Activated CD4-positive, CD25-positive, alpha-beta regulatory T cell treated with anti-CD3 and anti-CD28 coated beads, Interleukin-2, amount 50 U/mL, for 24 hours (primary cell): ENCODE measurements at regions not wholly inside any gene's neighbourhood (a gene's known extent, or its start where the extent isn't known, plus 50 kb on each side); places are given as distances from the start of the nearest gene placed in this dataset.

Experiments
- ATAC-seq, 2 donors: fragments of 150-1000 bp; cut with Tn5 transposase; one replicate each; pipeline ENCODE4 v1.10.0; 2021; ENCODE audit warnings: mild to moderate bottlenecking in 1 of 2, moderate library complexity in 1 of 2

- ATAC-seq = peak; percentile 46 to 59
Observed at GRCh38 chr3:42345811-42346210, 64.6 kb downstream of the LYZL4 start.

GRCh38 chr3:42340466-42340865 is 69.9 kb downstream of the LYZL4 start:
- ATAC-seq = no peak

- no peak for ATAC-seq
Observed at GRCh38 chr3:42339321-42339720, 71.1 kb downstream of the LYZL4 start.

- ATAC-seq = no peak
Observed at GRCh38 chr3:42336103-42336502, 70.1 kb upstream of the CCK start.

GRCh38 chr3:42317137-42317536 is 51.2 kb upstream of the CCK start:
- ATAC-seq = no peak
